GM19324 (cell line): ENCODE measurements at regions not wholly inside any gene's neighbourhood (a gene's known extent, or its start where the extent isn't known, plus 50 kb on each side); places are given as distances from the start of the nearest gene placed in this dataset.

ENCODE experiments used
- ATAC-seq: cut with Tn5 transposase; IDR thresholded peaks from one replicate; pipeline ENCODE4 v1.9.1; 2021; ENCODE audit warnings: mild to moderate bottlenecking, moderate library complexity; ENCODE audit not compliant: unreplicated experiment, low FRiP score

DNA sequence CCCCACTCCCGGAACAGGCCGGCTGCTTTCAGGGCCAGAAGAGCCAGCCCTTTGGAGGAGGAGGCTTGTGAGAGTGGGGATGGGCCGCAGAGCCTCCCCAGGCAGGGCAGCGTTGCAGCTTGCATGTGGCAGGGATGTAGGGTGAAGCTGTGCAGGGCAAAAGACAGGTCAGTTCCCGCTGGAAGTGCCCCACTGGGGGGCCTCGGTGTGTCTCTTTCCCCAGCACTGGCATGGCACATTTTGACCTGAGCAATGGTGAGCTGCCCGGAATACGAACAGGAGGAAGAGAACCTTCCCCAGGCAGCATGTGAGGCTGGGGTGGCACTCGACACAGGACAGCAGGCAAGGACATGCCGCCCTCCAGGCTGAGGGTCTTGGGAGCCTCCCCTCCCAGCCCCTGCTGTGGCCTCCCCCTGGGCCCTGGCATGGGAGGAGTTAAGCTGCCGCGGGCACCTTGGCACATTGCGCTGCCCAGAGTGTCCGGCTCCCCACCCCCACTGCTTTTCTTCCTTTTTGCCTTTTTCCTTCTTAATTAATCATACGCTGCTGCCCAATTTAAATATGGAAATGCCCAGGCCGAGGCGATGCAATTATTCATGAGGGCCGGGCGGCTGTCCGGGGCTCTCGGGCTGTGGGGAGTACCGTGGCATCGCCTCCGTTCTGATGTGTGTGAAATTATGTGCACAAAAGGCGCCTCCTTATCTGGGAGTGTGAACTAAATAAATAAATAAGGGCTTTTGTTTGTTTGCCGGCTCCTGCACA is 76.0 kb upstream of the WNT7B start:
- ATAC-seq, result no peak

DNA sequence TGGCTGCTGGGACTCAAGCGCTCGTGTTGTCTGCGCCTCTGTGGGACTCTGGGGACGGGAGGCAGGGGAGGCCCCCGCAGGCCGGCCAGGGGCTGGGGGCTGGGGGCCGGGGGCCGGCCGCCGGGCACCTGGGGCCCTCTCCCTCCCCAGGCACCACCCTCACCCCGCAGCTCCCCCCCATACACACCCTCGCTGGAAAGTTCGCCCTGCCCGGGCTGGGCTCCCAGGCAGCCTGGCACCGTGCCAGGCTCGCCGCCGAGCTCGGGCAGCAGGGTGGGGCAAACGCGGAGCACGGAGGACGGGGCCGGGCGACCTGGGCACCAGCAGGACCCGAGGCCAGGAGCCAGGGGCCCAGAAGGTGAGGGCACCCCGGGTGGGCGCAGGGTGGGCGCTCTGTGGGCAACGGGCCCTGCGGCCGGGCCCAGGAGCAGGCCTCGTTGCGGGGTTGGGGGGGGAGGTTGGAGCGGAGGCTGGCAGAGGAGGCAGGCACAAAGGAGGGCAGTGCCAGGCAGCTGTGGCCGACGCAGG is 76.7 kb upstream of the WNT7B start:
- no peak for ATAC-seq

DNA sequence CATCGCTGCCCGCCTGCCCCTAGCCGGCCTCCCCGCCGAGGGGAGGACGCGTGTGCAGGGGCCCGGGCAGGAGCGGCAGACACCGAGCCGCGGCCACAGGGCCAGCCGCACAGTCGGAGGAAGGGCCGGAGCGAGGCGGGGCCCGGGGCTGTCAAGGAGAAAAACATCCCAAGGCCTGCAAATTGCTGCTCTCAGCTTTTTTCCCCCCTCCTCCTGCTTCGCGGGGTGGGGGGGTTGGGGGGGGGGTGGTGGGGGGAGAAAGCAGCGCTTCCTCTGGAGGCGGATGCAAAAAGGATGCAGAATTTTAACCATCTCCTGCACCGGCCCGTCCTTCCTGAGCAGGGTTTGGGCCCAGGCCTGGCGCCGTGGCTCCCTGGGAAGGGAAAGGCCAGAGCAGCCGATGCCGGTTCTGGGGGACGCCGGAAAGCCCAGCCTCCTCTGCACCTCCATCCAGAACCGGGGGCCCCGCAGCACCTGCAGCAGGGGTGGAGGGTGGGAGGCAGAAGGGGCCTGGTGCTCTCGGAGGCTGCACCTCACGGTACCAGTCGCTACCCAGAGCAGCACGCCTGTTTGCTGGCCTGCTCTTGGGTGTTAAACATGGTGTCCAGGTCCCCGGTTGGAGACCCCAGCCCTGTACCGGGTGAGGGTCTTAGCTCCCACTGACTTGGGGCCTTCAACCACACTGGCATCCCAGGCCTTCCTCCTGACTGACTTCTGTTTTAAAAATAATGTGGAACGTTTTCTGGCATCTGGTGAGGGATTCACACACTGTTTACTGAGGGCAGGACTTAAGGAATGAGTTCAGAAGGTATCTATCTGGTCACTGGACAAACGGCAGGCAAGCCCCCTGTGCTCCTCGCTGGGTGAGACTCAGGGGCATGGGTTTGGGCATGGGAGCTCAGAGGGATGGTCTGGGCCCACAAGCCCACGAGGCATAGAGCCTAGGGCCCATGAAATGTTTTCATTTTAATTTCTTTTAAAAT is 77.4 kb upstream of the WNT7B start:
- no peak for ATAC-seq

DNA sequence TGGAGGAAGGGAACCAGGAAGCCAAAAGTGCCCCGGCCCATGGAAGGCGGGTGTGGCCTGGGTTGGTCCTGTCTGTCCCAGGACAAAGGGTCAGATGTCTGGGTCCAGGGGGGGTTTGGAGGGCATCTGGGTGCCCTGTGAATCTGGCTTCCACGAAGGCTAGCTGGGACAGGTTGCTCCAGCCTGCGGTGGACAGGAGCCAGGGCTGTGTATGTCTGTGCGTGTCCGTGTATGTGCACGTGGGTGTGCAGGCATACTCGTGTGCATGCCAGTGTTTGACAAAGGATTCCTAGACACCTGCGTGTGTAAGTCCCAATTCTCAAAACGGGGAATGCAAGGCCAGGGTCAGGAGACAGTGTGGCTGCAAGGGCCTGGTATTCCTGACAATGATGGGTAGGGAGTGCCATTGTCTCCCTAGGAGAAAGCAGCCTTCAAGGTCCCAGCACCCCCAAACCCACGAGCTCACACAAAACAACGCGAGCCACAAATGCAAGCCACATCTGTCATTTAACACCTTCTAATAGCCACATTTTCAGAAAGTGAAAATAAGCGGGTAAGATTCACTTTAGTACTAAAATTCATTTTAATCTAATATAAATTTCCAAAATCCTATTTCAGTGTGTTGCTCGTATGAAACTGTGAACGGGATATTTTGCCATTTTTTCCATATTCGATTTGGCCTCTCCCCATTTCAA is 78.4 kb upstream of the WNT7B start:
- no peak for ATAC-seq

DNA sequence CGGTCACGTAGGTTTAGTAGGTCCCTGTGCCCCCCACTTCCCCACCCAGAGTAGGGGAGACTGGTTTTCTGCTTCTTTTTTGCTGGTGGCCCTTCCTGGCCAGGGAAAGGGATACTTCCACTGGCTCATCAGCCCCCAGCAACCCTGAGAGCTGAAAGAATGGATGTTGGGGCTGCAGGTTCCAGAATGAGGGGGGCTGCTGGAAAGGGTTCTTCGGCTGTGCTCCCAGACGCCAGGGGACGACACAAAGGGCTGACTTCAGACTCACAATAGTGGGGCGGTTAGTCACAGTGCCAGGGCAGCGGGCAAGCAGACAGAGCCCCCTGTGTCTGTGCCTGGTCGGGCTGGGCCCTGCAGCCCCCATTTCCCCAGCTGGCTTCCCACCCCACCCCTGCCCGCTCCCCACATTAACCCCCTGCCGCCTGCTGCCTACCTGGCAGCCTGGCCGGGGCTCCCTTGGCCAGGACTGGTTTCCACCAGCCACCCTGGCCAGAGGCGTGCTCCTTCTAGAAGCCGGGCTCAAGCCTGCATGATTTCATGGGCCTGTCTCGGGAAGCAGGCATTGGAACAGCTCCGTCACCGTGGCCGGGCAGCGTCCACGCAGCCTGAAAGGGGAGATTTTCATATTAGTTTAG is 79.1 kb upstream of the WNT7B start:
- ATAC-seq, result no peak

DNA sequence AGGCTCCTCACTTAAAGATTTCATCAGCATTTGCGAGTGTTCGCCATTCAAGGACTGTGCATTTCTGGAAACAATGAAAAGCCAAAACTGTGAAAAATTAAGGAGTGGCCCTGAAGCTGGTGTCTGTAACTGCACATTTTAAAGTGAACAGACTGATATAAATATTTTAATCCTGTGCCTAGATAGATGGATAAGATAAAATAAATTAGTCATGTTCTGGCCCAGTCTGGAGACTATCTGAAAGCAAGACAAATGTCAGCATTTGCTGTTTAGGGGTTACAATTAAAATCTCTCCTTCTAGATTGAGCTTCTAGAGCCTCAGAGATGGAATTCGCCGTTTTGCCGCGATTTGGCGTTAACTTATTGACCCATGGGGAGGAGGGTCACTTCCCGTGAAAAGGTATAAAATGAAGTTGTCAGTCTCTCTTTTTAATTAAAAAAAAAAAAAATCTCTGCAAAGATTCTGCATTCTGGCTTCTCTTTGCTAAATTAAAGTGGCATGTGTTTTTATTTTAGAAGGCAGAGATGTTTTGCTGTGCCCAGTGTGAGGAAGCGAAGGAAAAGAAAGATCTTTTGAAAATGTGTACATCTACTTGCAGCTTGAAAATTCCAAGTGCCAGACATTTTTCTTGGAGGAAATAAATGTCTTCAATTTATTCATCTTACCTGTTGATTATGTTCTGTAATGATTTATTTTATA is 79.7 kb upstream of the WNT7B start:
- no peak for ATAC-seq

DNA sequence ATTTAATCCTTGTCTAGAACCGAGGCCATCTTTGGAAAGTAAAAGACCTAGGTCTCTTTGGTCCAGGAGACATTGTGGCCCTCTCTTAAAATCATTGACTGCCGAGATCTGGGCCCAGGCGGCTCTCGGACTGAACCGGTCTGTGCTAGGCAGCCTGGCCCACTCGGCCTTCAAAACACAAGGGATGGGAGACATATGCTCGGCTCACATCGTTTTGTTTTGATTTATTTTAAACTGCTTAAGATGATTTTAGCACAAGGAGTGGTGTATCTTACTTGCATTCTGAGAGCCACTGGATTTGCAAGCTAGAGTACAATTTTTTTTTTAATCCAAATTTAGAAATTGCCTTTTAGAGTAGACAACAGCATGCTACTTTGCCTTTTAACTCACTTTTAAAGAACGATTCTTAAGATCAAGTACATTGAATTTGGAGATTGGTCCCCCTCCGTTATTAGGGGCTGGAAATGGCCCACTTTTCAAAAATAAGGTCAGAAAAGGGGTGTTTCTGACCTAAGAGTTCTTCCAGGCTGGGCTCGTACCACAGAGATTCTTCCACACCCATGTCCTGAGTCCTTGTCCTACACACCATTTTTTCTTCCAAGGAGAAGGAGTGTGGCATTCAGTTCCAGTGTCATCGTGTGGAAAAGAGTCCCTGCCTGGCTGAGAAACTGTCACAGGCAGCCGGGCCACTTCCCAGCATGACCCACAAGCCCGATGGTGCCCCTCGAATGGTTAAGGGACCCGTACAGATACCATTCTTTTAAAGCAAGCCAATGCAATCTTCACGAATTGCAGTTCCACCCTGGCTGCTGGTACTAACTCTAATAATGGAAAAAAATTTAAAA is 80.5 kb upstream of the WNT7B start:
- ATAC-seq, result no peak

DNA sequence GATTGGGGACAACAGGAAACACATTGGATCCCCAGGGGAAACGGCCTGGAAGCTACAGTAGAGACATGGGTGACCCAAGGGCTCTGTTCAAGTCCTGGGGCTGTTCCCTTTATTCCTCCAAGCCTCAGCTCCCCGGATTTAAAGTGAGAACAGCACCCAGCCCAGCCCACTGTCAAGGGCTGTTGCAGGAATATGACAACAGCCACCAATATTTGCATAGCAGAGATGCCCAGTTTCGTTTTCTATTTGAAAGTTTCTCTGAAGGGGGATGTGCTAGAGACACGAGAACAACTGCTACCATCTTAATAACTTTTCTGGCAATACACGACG is 81.1 kb upstream of the WNT7B start:
- ATAC-seq, result no peak

DNA sequence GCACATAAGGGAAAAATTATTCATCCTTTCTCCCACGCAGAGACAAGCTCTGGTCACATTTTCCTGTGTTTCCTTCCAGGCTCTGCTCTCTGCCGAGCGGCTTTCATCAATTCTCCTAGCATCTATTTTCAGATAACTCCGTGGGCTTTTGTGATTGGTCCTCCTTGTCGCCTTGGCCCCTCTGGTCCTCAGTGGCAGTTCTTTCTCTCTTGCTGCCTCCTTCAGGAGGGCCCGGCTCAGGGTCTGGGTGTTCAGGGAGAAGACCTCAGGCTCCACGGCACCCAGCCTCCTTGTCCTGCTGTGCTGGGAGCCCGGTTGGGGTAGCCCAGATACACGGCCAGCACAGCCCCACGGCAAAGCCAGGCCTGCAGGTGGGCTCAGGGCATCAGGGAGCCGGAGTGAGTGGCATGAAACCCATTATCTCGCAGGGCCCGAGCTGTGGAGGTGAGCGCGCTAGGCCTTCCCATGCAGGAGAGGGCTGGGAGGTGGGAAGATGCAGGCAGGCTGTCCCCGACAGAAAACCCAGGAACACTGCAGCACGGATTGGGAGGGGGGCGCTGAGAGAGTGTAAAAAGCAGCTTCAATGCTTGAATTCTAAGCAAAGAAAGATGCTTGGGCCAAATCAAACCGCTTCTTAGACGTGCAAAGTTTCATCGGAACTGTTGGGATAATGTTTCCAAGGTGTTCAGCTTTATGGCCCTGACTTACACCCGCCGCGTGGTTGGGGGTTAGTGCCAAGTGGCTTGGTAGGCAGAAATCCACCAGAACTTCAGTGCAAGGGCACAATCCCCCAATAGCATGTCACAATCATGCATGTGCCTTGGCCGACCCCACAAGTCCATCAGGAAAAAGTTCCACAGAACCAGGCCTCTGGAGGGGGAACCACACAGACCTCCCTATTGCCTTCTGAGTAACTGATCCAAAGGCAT is 81.9 kb upstream of the WNT7B start:
- no peak for ATAC-seq

DNA sequence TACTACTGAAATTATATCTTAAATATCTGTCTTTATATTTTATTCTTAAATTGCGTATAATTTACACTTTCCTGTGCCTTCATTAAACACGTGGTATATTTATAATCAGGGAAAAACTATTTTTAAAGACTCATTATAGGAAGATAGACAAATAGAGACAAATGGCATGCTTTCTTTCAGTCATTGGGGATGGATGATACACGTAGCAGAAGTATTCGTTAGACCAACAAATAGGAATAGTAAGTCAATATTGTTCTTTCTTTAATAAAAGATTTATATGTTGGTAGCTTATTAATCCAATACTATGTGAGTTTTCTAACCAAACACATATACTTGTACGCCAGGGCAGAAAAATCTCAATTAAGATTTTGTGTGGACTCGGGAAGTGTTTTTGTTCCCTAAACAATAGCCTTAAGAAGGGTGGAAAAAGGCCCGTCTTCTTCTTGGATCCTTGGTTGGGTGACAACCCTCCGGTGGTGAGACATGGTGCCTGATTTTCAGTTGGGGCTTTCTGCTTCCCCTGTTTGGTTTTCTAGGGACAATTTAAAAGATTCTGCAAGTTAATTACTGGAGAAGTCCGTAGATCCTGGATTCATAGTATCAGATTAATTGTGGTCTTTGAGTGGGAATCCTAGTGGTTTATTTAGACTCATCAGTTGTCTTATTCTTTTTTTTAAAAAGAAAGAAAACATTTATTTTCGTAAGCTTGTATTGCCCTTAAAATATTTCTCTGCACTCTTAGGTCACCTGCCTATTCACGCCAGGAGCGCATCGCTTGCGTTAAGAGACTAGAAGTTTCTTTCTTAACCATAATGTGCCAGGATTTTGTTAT is 83.5 kb upstream of the WNT7B start:
- no peak for ATAC-seq

DNA sequence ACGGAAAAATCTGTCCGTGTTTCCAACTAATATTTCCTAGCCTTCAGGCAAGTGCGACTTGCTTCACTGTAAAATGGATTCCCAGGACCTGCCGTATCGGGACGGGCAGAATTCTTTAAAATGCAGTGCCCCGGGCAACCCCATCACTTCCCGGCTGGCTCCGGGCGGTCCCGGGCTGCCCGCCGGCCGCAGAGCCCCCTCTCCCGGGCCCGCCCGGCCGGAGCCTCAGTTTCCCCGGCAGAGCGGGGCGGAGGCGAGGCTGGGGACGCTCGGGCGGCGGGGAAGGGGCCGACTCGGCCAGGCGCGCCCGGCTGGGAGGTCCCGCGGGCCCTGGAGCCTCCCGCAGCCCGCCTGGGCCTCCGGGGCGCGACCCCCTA is 84.2 kb upstream of the WNT7B start:
- no peak for ATAC-seq

DNA sequence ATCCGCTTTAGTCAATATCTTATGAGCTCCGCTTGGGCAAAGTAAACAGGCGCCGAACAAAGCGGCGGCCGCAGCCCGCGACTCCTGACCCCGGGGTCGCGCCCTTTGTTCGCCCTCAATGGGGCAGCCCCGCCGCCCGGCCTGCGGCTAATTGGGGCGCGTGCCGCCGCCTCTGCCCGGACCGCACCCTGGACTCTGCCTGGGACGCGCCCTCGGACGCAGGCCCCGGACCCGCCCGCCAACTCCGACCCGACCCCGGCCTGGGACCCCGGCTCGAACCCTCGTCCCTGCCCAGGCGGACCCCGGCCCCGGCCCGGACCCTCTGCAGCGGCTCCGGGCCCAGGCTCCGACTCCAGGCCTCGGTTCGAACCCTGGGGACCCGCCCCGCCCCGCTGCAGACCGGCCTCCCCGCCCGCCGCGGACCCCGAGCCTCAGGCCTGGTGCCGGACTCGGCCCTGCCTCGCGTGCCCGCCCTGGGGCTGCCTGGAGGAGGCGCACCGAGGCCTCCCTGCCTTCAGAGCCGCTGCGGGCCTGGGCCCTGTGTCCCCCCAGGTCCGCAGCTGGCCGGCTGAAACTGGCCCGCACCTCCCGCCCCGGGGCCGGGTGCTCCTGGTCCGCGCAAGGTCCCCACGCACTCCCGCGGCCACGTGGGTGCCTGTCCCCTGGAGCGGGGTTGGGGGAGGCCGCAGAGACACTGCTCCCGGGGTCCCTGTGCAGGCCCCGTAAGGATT is 84.7 kb upstream of the WNT7B start:
- ATAC-seq, result no peak

DNA sequence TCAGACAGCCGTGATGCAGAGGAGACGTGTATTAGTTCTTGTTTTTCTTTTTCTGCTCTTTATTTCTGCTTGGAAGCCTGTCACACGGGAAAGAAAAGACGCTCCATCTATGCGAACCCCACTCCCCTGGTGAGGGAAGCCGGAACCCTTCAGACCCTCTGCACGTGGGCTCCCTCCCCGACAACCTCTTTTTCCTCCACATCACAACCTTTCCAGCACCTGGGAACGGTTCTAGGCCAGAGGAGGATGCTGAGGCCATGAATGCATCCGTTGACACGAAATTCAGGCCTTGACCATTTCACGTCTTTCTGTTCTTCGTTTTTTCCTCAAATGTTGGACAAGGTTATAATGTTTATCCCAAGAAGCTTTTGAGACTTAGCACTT is 85.3 kb upstream of the WNT7B start:
- no peak for ATAC-seq

DNA sequence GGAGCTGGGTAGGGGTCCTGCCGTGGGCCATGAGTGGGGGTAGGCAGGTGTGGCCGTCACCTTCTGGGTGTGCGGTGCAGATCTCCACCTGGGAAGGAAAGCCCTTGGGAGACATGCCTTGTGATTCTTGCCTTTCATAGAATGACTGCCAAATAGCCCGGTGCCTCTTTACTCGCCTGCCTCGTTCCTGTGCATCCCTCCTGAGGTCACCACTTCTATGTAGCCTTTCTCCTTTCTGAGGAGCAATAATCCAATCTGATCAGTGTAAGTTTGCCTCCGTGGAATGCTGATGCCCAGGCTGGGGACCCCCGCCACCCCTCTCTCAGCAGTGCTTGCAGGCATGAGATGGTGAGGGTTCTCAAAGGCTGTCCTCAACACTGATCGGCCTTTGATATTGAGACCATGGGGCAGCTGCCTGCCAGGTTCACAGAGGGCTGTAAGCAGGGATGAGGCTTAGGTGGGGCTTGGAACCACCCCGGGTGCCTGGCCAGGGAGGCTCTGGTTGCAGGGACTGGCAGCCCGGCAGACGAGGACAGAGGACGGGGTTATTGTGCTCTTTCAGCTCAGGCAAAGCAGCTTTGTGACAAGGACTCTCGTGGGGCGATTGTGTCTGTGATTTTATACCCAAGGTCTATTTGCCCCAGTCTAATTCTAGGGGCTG is 86.1 kb upstream of the WNT7B start:
- no peak for ATAC-seq

DNA sequence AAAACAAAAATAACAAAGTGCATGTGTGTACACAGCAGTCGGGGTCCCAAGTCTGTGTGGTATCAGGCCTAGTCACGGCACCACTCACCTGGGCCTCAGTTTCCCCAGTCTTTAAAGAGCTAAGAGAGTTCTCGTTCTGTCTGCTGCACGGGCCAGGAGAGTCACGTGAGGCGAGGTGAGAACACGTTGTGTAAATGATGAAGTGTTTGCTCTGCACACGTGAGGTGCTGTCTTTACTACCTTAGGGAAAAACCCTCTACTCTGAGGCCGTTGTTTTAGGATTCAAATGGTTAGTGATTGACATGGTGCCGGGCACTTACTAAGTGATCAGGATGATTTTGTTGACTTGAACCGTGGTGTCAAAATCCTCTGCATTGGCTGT is 86.5 kb upstream of the PPARA start:
- ATAC-seq, result no peak
